ENCODE measurements at regions not wholly inside any gene's neighbourhood (a gene's known extent, or its start where the extent isn't known, plus 50 kb on each side); places are given as distances from the start of the nearest gene placed in this dataset.
"Not testable (repeated sequence)": the region's sequence is repeated elsewhere in the genome, so short reads cannot be mapped to it uniquely, and the experiment has no call there.

GRCh38 chr5:10102706-10103497 lies 146.8 kb downstream of the ATPSCKMT start:
- Histone ChIP-seq H3K27ac (no peak overlapping the region), H3K9me3 (ENCODE audit: low read depth) (no peaks in the 10 kb centered on the region), H3K36me3 (no peaks in the 10 kb centered on the region), H3K27me3 (no peaks in the 10 kb centered on the region), H3K4me3 (no peak overlapping the region), H3K4me1 (ENCODE audit: low read depth) (no peaks in the 10 kb centered on the region)
- TF ChIP-seq, protein P1, sequence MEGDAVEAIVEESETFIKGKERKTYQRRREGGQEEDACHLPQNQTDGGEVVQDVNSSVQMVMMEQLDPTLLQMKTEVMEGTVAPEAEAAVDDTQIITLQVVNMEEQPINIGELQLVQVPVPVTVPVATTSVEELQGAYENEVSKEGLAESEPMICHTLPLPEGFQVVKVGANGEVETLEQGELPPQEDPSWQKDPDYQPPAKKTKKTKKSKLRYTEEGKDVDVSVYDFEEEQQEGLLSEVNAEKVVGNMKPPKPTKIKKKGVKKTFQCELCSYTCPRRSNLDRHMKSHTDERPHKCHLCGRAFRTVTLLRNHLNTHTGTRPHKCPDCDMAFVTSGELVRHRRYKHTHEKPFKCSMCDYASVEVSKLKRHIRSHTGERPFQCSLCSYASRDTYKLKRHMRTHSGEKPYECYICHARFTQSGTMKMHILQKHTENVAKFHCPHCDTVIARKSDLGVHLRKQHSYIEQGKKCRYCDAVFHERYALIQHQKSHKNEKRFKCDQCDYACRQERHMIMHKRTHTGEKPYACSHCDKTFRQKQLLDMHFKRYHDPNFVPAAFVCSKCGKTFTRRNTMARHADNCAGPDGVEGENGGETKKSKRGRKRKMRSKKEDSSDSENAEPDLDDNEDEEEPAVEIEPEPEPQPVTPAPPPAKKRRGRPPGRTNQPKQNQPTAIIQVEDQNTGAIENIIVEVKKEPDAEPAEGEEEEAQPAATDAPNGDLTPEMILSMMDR (IDR thresholded peaks at IDR 0.05; ENCODE audit: low read depth, low read length), result no peak
- no peak for DNase-seq (ENCODE audit: low read depth in 1 of 2, low spot score in 1 of 2)

DNA sequence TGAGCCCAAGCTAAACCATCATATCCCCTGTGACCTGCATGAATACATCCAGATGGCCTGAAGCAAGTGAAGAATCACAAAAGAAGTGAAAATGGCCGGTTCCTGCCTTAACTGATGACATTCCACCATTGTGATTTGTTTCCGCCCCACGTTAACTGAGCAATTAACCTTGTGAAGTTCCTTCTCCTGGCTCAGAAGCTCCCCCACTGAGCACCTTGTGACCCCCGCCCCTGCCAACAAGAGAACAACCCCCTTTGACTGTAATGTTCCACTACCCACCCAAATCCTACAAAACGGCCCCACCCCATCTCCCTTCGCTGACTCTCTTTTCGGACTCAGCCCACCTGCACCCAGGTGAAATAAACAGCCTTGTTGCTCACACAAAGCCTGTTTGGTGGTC lies 147.5 kb downstream of the ATPSCKMT start:
- not testable (repeated sequence) for H3K36me3 ChIP-seq; H3K9me3 ChIP-seq (ENCODE audit: low read depth); H3K4me3 ChIP-seq; DNase-seq (ENCODE audit: low read depth in 1 of 2, low spot score in 1 of 2); H3K4me1 ChIP-seq (ENCODE audit: low read depth); H3K27ac ChIP-seq; H3K27me3 ChIP-seq

DNA sequence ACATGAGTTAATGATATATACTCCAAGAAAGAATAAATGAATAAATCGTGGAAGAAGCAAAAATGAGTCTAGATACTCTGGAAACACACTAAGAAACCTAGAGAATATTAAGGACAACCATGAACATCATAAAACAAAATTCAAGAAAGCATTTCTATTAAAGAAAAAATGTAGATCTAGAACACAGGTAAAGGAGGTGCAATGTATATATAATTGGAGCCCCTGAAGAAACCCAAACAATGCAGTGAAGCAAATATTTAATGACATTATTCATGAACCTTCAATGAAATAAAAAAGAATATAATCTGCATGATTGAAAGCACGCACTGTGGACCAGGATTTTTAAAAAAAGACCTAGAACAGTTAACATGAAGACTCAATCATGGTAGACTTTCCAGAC lies 150.1 kb downstream of the ATPSCKMT start:
- no peak overlapping the region for H3K27ac ChIP-seq
- no peaks in the 10 kb centered on the region for H3K9me3 ChIP-seq (ENCODE audit: low read depth)
- H3K4me3 ChIP-seq, result no peak overlapping the region
- H3K36me3 ChIP-seq, result no peaks in the 10 kb centered on the region
- DNase-seq (ENCODE audit: low read depth in 1 of 2, low spot score in 1 of 2), result no peak
- TF ChIP-seq, protein P1 (IDR thresholded peaks at IDR 0.05; ENCODE audit: low read depth, low read length), result no peak
- no peaks in the 10 kb centered on the region for H3K4me1 ChIP-seq (ENCODE audit: low read depth)
- no peaks in the 10 kb centered on the region for H3K27me3 ChIP-seq

DNA sequence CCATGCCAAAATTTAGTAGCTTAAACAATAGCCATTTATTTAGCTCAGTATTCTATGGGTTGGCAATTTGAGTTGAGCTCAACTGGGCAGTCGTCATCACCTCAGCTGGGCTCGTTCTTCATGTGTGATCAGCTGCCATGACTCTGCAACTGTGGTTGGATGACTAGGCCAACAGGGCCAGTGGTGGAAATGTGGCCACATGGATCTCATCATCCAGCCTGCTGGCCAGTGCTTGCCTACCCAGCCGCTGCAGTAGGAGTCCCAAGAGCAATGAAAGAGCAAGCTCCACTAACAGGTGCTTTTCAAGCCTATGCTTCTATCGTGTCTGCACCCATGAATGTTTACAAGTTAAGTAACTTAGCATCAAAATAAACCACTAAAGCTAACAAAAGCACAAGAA lies 158.0 kb downstream of the ATPSCKMT start:
- Histone ChIP-seq H3K36me3 (no peaks in the 10 kb centered on the region), H3K27ac (no peak overlapping the region), H3K9me3 (ENCODE audit: low read depth) (no peaks in the 10 kb centered on the region), H3K4me3 (no peak overlapping the region), H3K4me1 (ENCODE audit: low read depth) (no peaks in the 10 kb centered on the region), H3K27me3 (no peaks in the 10 kb centered on the region)
- no peak for DNase-seq (ENCODE audit: low read depth in 1 of 2, low spot score in 1 of 2)
- TF ChIP-seq, protein P1 (IDR thresholded peaks at IDR 0.05; ENCODE audit: low read depth, low read length), result no peak

GRCh38 chr5:10090074-10090473 lies 159.6 kb downstream of the ATPSCKMT start:
- no peaks in the 10 kb centered on the region for H3K9me3 ChIP-seq (ENCODE audit: low read depth)

GRCh38 chr5:10085185-10085584 lies 164.5 kb downstream of the ATPSCKMT start:
- Histone ChIP-seq H3K4me1 (ENCODE audit: low read depth) (no peaks in the 10 kb centered on the region), H3K9me3 (ENCODE audit: low read depth) (no peaks in the 10 kb centered on the region), H3K27ac (no peak overlapping the region), H3K36me3 (no peaks in the 10 kb centered on the region), H3K27me3 (no peaks in the 10 kb centered on the region), H3K4me3 (no peak overlapping the region)
- no peak for DNase-seq (ENCODE audit: low read depth in 1 of 2, low spot score in 1 of 2)
- TF ChIP-seq, protein P1 (IDR thresholded peaks at IDR 0.05; ENCODE audit: low read depth, low read length), result no peak

More at GRCh38 chr5:10090074-10090473, 159.6 kb downstream of the ATPSCKMT start:
- H3K27me3 ChIP-seq, result no peaks in the 10 kb centered on the region
- no peak for DNase-seq (ENCODE audit: low read depth in 1 of 2, low spot score in 1 of 2)
- TF ChIP-seq, protein P1 (IDR thresholded peaks at IDR 0.05; ENCODE audit: low read depth, low read length), result no peak
- H3K27ac ChIP-seq, result no peak overlapping the region
- no peaks in the 10 kb centered on the region for H3K36me3 ChIP-seq
- H3K4me3 ChIP-seq, result no peak overlapping the region
- no peaks in the 10 kb centered on the region for H3K4me1 ChIP-seq (ENCODE audit: low read depth)

Data from cardiac muscle cell (in vitro differentiated cells and primary cell).